Osteoblast (primary cell): ENCODE measurements at regions not wholly inside any gene's neighbourhood (a gene's known extent, or its start where the extent isn't known, plus 50 kb on each side); places are given as distances from the start of the nearest gene placed in this dataset.

ENCODE experiments used
- DNase-seq: peaks from one replicate; pipeline ENCODE4 v3.0.0; 2011; ENCODE audit warnings: low spot score, mixed read lengths; ENCODE audit not compliant: insufficient read length; ENCODE audit errors: missing footprints
- H2AFZ ChIP-seq: 2 replicates; pipeline ENCODE4 v1.6.0; 2011; ENCODE audit warnings: mild to moderate bottlenecking, low read length
- H3K27ac ChIP-seq: 2 replicates; pipeline ENCODE4 v1.5.1; 2011; ENCODE audit warnings: mild to moderate bottlenecking, low read depth, low read length, moderate library complexity
- H3K27me3 ChIP-seq: 2 replicates; pipeline ENCODE4 v1.6.0; 2012; ENCODE audit warnings: mild to moderate bottlenecking, control low read depth, inconsistent platforms, low read length, moderate library complexity; ENCODE audit not compliant: insufficient read depth
- H3K36me3 ChIP-seq: 2 replicates; pipeline ENCODE4 v1.5.1; 2011; ENCODE audit warnings: mild to moderate bottlenecking, low read length, control low read depth, moderate library complexity; ENCODE audit not compliant: insufficient read depth
- H3K4me1 ChIP-seq: 2 replicates; pipeline ENCODE4 v1.5.1; 2011; ENCODE audit warnings: mild to moderate bottlenecking, low read length, control low read depth, moderate library complexity; ENCODE audit not compliant: insufficient read depth
- H3K4me2 ChIP-seq: 2 replicates; pipeline ENCODE4 v1.6.0; 2011; ENCODE audit warnings: mild to moderate bottlenecking, low read length; ENCODE audit not compliant: insufficient read depth
- H3K4me3 ChIP-seq: fragments of 200-600 bp; sonication (generic); 3 replicates; pipeline ENCODE4 v1.5.1; 2012; ENCODE audit warnings: mild to moderate bottlenecking, low read length, inconsistent platforms; ENCODE audit not compliant: insufficient read depth
- H3K79me2 ChIP-seq: 2 replicates; pipeline ENCODE4 v1.6.0; 2012; ENCODE audit warnings: mild to moderate bottlenecking, low read length, control low read depth, inconsistent platforms; ENCODE audit not compliant: insufficient read depth
- H3K9me3 ChIP-seq: 2 replicates; pipeline ENCODE4 v1.5.1; 2011; ENCODE audit warnings: low read depth, low read length, control low read depth
- H4K20me1 ChIP-seq: 2 replicates; pipeline ENCODE4 v1.6.0; 2012; ENCODE audit warnings: mild to moderate bottlenecking, low read length, control low read depth; ENCODE audit not compliant: insufficient read depth
- CTCF ChIP-seq: IDR thresholded peaks from 2 replicates; pipeline ENCODE4 v1.5.1; 2011; ENCODE audit warnings: mild to moderate bottlenecking, low read depth, low read length, moderate library complexity; ENCODE audit errors: extremely low read depth

- TF ChIP-seq CTCF: no peak
- Histone ChIP-seq H3K27ac (no peak overlapping the region), H3K9me3 (no peaks in the 10 kb centered on the region), H3K4me2 (no peak overlapping the region), H3K4me1 (no peaks in the 10 kb centered on the region), H3K36me3 (no peaks in the 10 kb centered on the region), H3K27me3 (peaks cover 21% of the 10 kb centered on the region), H4K20me1 (no peaks in the 10 kb centered on the region), H3K79me2 (no peaks in the 10 kb centered on the region), H3K4me3 (no peak overlapping the region), H2AFZ (no peak overlapping the region)
- no peak for DNase-seq
Observed at GRCh38 chr11:69242266-69242920, 51.6 kb upstream of the MYEOV start.

GRCh38 chr11:69243496-69244200 is 50.3 kb upstream of the MYEOV start:
- Histone ChIP-seq H2AFZ (no peak overlapping the region), H3K27ac (no peak overlapping the region), H3K9me3 (no peaks in the 10 kb centered on the region), H3K4me1 (no peaks in the 10 kb centered on the region), H3K36me3 (no peaks in the 10 kb centered on the region), H4K20me1 (no peaks in the 10 kb centered on the region), H3K79me2 (no peaks in the 10 kb centered on the region), H3K4me3 (no peak overlapping the region), H3K4me2 (no peak overlapping the region), H3K27me3 (peaks cover 18% of the 10 kb centered on the region)
- no peak for DNase-seq
- no peak for TF ChIP-seq CTCF
